ENCODE measurements at regions not wholly inside any gene's neighbourhood (a gene's known extent, or its start where the extent isn't known, plus 50 kb on each side); places are given as distances from the start of the nearest gene placed in this dataset.

- no peaks in the 10 kb centered on the region for H3K4me1 Mint-ChIP-seq (ENCODE audit: low read depth)
- H3K27me3 Mint-ChIP-seq = no peaks in the 10 kb centered on the region
- H3K27ac Mint-ChIP-seq = no peak overlapping the region
- TF ChIP-seq CTCF (IDR thresholded peaks at IDR 0.05; ENCODE audit: unreplicated experiment) = no peak
- DNase-seq (ENCODE audit: low spot score, unreplicated experiment) = no peak
- no peaks in the 10 kb centered on the region for H3K36me3 Mint-ChIP-seq (ENCODE audit: insufficient read depth)
- no peak overlapping the region for H3K4me3 Mint-ChIP-seq (ENCODE audit: low read depth)
- no peaks in the 10 kb centered on the region for H3K9me3 Mint-ChIP-seq (ENCODE audit: low read depth)
Measured at GRCh38 chr2:212897296-212897695, 254.1 kb downstream of the IKZF2 start.

GRCh38 chr2:212894026-212894425 is 257.4 kb downstream of the IKZF2 start:
- Mint-ChIP-seq H3K4me1 (ENCODE audit: low read depth) (no peaks in the 10 kb centered on the region), H3K36me3 (ENCODE audit: insufficient read depth) (no peaks in the 10 kb centered on the region), H3K27ac (no peak overlapping the region), H3K27me3 (no peaks in the 10 kb centered on the region), H3K4me3 (ENCODE audit: low read depth) (no peak overlapping the region), H3K9me3 (ENCODE audit: low read depth) (no peaks in the 10 kb centered on the region)
- no peak for DNase-seq (ENCODE audit: low spot score, unreplicated experiment)
- no peak for TF ChIP-seq CTCF (IDR thresholded peaks at IDR 0.05; ENCODE audit: unreplicated experiment)

- no peaks in the 10 kb centered on the region for H3K9me3 Mint-ChIP-seq (ENCODE audit: low read depth)
- no peaks in the 10 kb centered on the region for H3K27me3 Mint-ChIP-seq
- no peak overlapping the region for H3K27ac Mint-ChIP-seq
- H3K4me1 Mint-ChIP-seq (ENCODE audit: low read depth) = no peaks in the 10 kb centered on the region
- no peaks in the 10 kb centered on the region for H3K36me3 Mint-ChIP-seq (ENCODE audit: insufficient read depth)
- H3K4me3 Mint-ChIP-seq (ENCODE audit: low read depth) = no peak overlapping the region
- no peak for TF ChIP-seq CTCF (IDR thresholded peaks at IDR 0.05; ENCODE audit: unreplicated experiment)
- no peak for DNase-seq (ENCODE audit: low spot score, unreplicated experiment)
Measured at GRCh38 chr2:212893216-212893615, 258.2 kb downstream of the IKZF2 start.

- no peak for DNase-seq (ENCODE audit: low spot score, unreplicated experiment)
Measured at GRCh38 chr2:212892193-212892592, 259.2 kb downstream of the IKZF2 start.

GRCh38 chr2:212891580-212891979 is 259.8 kb downstream of the IKZF2 start:
- H3K9me3 Mint-ChIP-seq (ENCODE audit: low read depth) = peaks cover 7% of the 10 kb centered on the region
- H3K27me3 Mint-ChIP-seq = no peaks in the 10 kb centered on the region
- peaks cover 2% of the 10 kb centered on the region for H3K36me3 Mint-ChIP-seq (ENCODE audit: insufficient read depth)
- no peak for DNase-seq (ENCODE audit: low spot score, unreplicated experiment)
- TF ChIP-seq CTCF (IDR thresholded peaks at IDR 0.05; ENCODE audit: unreplicated experiment) = no peak
- no peak overlapping the region for H3K4me3 Mint-ChIP-seq (ENCODE audit: low read depth)
- no peak overlapping the region for H3K27ac Mint-ChIP-seq
- no peaks in the 10 kb centered on the region for H3K4me1 Mint-ChIP-seq (ENCODE audit: low read depth)

More at GRCh38 chr2:212892193-212892592, 259.2 kb downstream of the IKZF2 start:
- TF ChIP-seq CTCF (IDR thresholded peaks at IDR 0.05; ENCODE audit: unreplicated experiment) = peak; percentile 41
- no peaks in the 10 kb centered on the region for H3K36me3 Mint-ChIP-seq (ENCODE audit: insufficient read depth)
- no peaks in the 10 kb centered on the region for H3K4me1 Mint-ChIP-seq (ENCODE audit: low read depth)
- H3K4me3 Mint-ChIP-seq (ENCODE audit: low read depth) = no peak overlapping the region
- H3K27ac Mint-ChIP-seq = no peak overlapping the region
- H3K27me3 Mint-ChIP-seq = no peaks in the 10 kb centered on the region
- peaks cover 2% of the 10 kb centered on the region for H3K9me3 Mint-ChIP-seq (ENCODE audit: low read depth)

All from progenitor cell of endocrine pancreas (in vitro differentiated cells).